H1 (cell line): ENCODE measurements at regions not wholly inside any gene's neighbourhood (a gene's known extent, or its start where the extent isn't known, plus 50 kb on each side); places are given as distances from the start of the nearest gene placed in this dataset.

Source experiments
- ATF2 ChIP-seq: IDR thresholded peaks from 2 replicates; pipeline ENCODE4 v1.6.1; 2012; ENCODE audit warnings: low read length, inconsistent platforms
- BRCA1 ChIP-seq: IDR thresholded peaks from 2 replicates; pipeline ENCODE4 v1.6.1; 2012; ENCODE audit warnings: low read depth, low read length, improper control_type of control experiment
- EP300 ChIP-seq, 2 experiments: IDR thresholded peaks; 1 replicate in 1 of 2; 2 replicates in 1 of 2; pipeline ENCODE4 v1.6.1; 2011 to 2012; ENCODE audit warnings: low read depth in 2 of 2, low read length in 2 of 2, mild to moderate bottlenecking in 2 of 2, borderline replicate concordance in 1 of 2, inconsistent platforms in 1 of 2, moderate library complexity in 1 of 2
- KDM1A ChIP-seq: fragments of 200-600, 300-600 bp; sonication (generic); IDR thresholded peaks from 2 replicates; pipeline ENCODE4 v1.7.1; 2016; ENCODE audit warnings: mild to moderate bottlenecking, low read length, borderline replicate concordance
- POLR2A ChIP-seq, 2 experiments: IDR thresholded peaks; 1 replicate in 1 of 2; 2 replicates in 1 of 2; pipeline ENCODE4 v1.6.1; 2011; ENCODE audit warnings: low read depth in 2 of 2, low read length in 2 of 2, mild to moderate bottlenecking in 2 of 2; ENCODE audit errors: control extremely low read depth in 1 of 2
- RBBP5 ChIP-seq: IDR thresholded peaks from 2 replicates; pipeline ENCODE4 v1.7.1; 2012; ENCODE audit warnings: low read depth, mild to moderate bottlenecking, inconsistent platforms, low read length, moderate library complexity, borderline replicate concordance
- RFX5 ChIP-seq: IDR thresholded peaks from 2 replicates; pipeline ENCODE4 v1.6.1; 2011; ENCODE audit warnings: low read depth, low read length, improper control_type of control experiment, borderline replicate concordance
- SUZ12 ChIP-seq: fragments of 200-600 bp; sonication (generic); IDR thresholded peaks from 2 replicates; pipeline ENCODE4 v1.6.1; 2012; ENCODE audit warnings: mild to moderate bottlenecking, inconsistent platforms, low read length, moderate library complexity, mixed read lengths
- TAF1 ChIP-seq: IDR thresholded peaks from 2 replicates; pipeline ENCODE4 v1.6.1; 2011; ENCODE audit warnings: mild to moderate bottlenecking, low read depth, low read length
- TF ChIP-seq, protein P1 (sequence below), 3 experiments: IDR thresholded peaks; 1 replicate in 2 of 3; 2 replicates in 1 of 3; pipeline versions ENCODE4 v1.5.1 to v1.6.1; 2011; ENCODE audit warnings: low read length in 3 of 3, mild to moderate bottlenecking in 3 of 3, inconsistent platforms in 2 of 3, low read depth in 1 of 3, moderate library complexity in 1 of 3; ENCODE audit not compliant: insufficient read depth in 1 of 3; ENCODE audit errors: control extremely low read depth in 1 of 3

DNA sequence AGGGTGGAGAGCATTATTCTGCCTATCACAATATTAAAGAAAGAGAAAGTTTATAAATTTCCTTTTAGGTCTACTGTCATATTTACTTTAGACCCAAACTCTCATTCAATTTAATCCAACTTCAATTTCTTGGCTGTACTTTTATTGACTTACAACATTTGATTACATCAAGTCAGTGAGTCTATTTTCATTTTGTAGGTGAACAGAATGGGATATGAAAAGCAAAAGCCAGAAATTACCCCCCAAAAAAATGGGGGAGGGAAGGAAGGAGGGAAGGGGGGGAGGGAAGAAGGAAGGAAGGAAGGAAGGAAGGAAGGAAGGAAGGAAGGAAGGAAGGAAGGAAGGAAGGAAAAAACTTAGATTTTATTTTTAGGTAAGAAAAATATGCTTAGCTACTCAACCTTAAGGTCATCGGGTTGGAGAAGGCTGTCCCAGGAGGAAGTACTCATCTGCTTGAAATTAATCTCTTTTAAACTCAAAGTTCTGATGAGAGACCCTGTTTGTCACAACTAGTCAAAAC, 320.1 kb upstream of the ATP11B start:
- TF ChIP-seq EP300 (IDR thresholded peaks at IDR 0.05; ENCODE audit: borderline replicate concordance in 1 of 2, low read depth in 2 of 2, low read length in 2 of 2) (no peak), BRCA1 (no peak), ATF2 (no peak), KDM1A (no peak), RFX5 (no peak), POLR2A (IDR thresholded peaks at IDR 0.05; ENCODE audit: control extremely low read depth in 1 of 2, low read depth in 2 of 2, low read length in 2 of 2) (no peak), TAF1 (no peak), RBBP5 (no peak), SUZ12 (no peak)
- TF ChIP-seq, protein P1, sequence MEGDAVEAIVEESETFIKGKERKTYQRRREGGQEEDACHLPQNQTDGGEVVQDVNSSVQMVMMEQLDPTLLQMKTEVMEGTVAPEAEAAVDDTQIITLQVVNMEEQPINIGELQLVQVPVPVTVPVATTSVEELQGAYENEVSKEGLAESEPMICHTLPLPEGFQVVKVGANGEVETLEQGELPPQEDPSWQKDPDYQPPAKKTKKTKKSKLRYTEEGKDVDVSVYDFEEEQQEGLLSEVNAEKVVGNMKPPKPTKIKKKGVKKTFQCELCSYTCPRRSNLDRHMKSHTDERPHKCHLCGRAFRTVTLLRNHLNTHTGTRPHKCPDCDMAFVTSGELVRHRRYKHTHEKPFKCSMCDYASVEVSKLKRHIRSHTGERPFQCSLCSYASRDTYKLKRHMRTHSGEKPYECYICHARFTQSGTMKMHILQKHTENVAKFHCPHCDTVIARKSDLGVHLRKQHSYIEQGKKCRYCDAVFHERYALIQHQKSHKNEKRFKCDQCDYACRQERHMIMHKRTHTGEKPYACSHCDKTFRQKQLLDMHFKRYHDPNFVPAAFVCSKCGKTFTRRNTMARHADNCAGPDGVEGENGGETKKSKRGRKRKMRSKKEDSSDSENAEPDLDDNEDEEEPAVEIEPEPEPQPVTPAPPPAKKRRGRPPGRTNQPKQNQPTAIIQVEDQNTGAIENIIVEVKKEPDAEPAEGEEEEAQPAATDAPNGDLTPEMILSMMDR (IDR thresholded peaks at IDR 0.05; ENCODE audit: control extremely low read depth in 1 of 3, insufficient read depth in 1 of 3, low read depth in 1 of 3, low read length in 3 of 3), result no peak
